A549 (cell line): ENCODE measurements at regions not wholly inside any gene's neighbourhood (a gene's known extent, or its start where the extent isn't known, plus 50 kb on each side); places are given as distances from the start of the nearest gene placed in this dataset.

Experiments
- PHF8 ChIP-seq: fragments of 200-600 bp; sonication (generic); IDR thresholded peaks from 2 replicates; pipeline ENCODE4 v1.6.1; 2016; ENCODE audit warnings: low read depth, mild to moderate bottlenecking, antibody characterized with exemption, moderate library complexity, borderline replicate concordance
- POLR2A ChIP-seq: IDR thresholded peaks from 2 replicates; pipeline ENCODE4 v1.6.1; 2012; ENCODE audit warnings: mild to moderate bottlenecking, low read length
- TP53 ChIP-seq: fragments of 250-450 bp; sonication (Bioruptor Pico); IDR thresholded peaks from 2 replicates; pipeline ENCODE4 v1.5.0; 2021; ENCODE audit warnings: mild to moderate bottlenecking, moderate library complexity
- TF ChIP-seq, protein P1 (sequence below): fragments of 450-650 bp; IDR thresholded peaks from 2 replicates; pipeline ENCODE4 v1.6.1; 2014; ENCODE audit warnings: antibody characterized with exemption
- TF ChIP-seq, protein P2 (sequence below): fragments of >200 bp; sonication (Bioruptor Twin); formaldehyde crosslinking; IDR thresholded peaks from 3 replicates; pipeline ENCODE4 v1.5.1; 2016
- TF ChIP-seq, protein P3 (sequence below): IDR thresholded peaks from 2 replicates; pipeline ENCODE4 v1.6.1; 2012
- TF ChIP-seq, protein P4 (sequence below): fragments of >200 bp; sonication (Bioruptor Twin); formaldehyde crosslinking; IDR thresholded peaks from 3 replicates; pipeline ENCODE4 v1.6.1; 2016

DNA sequence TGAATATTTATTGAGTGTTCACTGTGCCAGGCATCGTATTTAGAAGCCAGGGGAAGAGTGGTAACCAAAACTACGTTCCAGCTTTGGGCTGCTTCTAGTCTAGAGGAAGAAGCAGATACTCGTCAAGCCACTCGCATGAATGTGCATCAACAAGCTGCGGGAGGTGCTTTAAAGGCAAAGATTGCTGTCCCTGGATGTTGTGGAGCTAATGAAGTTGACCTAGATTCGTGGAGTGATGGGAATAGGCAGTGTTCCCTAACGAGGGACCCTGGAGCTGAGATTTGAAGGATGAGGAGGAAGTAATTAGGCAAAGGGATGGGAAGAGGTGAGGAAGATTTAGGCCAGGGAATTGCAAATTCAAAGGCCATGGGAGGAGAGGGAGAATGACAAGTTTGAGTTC lies 118.9 kb downstream of the TMEM170B start:
- TF ChIP-seq POLR2A: no peak
- TF ChIP-seq, protein P1, sequence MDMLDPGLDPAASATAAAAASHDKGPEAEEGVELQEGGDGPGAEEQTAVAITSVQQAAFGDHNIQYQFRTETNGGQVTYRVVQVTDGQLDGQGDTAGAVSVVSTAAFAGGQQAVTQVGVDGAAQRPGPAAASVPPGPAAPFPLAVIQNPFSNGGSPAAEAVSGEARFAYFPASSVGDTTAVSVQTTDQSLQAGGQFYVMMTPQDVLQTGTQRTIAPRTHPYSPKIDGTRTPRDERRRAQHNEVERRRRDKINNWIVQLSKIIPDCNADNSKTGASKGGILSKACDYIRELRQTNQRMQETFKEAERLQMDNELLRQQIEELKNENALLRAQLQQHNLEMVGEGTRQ: no peak
- TF ChIP-seq, protein P2, sequence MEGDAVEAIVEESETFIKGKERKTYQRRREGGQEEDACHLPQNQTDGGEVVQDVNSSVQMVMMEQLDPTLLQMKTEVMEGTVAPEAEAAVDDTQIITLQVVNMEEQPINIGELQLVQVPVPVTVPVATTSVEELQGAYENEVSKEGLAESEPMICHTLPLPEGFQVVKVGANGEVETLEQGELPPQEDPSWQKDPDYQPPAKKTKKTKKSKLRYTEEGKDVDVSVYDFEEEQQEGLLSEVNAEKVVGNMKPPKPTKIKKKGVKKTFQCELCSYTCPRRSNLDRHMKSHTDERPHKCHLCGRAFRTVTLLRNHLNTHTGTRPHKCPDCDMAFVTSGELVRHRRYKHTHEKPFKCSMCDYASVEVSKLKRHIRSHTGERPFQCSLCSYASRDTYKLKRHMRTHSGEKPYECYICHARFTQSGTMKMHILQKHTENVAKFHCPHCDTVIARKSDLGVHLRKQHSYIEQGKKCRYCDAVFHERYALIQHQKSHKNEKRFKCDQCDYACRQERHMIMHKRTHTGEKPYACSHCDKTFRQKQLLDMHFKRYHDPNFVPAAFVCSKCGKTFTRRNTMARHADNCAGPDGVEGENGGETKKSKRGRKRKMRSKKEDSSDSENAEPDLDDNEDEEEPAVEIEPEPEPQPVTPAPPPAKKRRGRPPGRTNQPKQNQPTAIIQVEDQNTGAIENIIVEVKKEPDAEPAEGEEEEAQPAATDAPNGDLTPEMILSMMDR: no peak
- TF ChIP-seq, protein P3, sequence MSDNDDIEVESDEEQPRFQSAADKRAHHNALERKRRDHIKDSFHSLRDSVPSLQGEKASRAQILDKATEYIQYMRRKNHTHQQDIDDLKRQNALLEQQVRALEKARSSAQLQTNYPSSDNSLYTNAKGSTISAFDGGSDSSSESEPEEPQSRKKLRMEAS: no peak
- no peak for TF ChIP-seq TP53 (CRISPR knock-in tag)
- TF ChIP-seq, protein P4, sequence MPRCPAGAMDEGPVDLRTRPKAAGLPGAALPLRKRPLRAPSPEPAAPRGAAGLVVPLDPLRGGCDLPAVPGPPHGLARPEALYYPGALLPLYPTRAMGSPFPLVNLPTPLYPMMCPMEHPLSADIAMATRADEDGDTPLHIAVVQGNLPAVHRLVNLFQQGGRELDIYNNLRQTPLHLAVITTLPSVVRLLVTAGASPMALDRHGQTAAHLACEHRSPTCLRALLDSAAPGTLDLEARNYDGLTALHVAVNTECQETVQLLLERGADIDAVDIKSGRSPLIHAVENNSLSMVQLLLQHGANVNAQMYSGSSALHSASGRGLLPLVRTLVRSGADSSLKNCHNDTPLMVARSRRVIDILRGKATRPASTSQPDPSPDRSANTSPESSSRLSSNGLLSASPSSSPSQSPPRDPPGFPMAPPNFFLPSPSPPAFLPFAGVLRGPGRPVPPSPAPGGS: no peak
- no peak for TF ChIP-seq PHF8
